ENCODE measurements at regions not wholly inside any gene's neighbourhood (a gene's known extent, or its start where the extent isn't known, plus 50 kb on each side); places are given as distances from the start of the nearest gene placed in this dataset.

DNA sequence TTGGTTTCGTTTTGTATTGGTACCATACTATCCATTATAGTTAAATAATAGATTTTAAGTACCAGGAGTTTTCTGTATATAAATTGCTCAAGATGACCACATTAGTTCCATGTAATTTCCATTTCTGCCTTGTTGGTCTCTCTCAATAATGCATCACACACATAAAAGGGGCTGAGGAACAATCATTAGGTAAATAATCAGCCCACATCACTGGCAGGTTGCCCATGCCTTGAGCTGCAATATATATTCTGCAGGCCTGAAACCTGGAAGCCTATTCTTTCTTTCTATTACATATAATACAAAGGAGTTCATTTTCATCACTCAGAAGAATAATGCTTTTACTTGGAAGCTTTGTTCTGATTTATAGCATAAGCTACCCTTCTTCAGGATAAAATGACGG, 616.1 kb upstream of the PKDCC start:
- TF ChIP-seq CTCF (IDR thresholded peaks at IDR 0.05) (no peak), POLR2A (IDR thresholded peaks at IDR 0.05) (no peak)
